Hepatic stellate cell (primary cell): ENCODE measurements at regions not wholly inside any gene's neighbourhood (a gene's known extent, or its start where the extent isn't known, plus 50 kb on each side); places are given as distances from the start of the nearest gene placed in this dataset.
"Not testable (repeated sequence)": the region's sequence is repeated elsewhere in the genome, so short reads cannot be mapped to it uniquely, and the experiment has no call there.

Experiments
- DNase-seq: peaks from one replicate; pipeline ENCODE4 v3.0.0; 2011; ENCODE audit warnings: low spot score

- DNase-seq: no peak
Observed at GRCh38 chr2:21792571-21792970, 668.8 kb downstream of the TDRD15 start.

- no peak for DNase-seq
Observed at GRCh38 chr2:21793461-21793860, 669.7 kb downstream of the TDRD15 start.

- DNase-seq: no peak
Observed at GRCh38 chr2:21794611-21795010, 670.8 kb downstream of the TDRD15 start.

GRCh38 chr2:21800356-21800755 lies 676.6 kb downstream of the TDRD15 start:
- DNase-seq: no peak

- DNase-seq: no peak
Observed at GRCh38 chr2:21803550-21803949, 679.8 kb downstream of the TDRD15 start.

GRCh38 chr2:21804151-21804550 lies 680.4 kb downstream of the TDRD15 start:
- no peak for DNase-seq

GRCh38 chr2:21811541-21811940 lies 687.8 kb downstream of the TDRD15 start:
- DNase-seq: no peak

- no peak for DNase-seq
Observed at GRCh38 chr2:21812766-21813165, 689.0 kb downstream of the TDRD15 start.

GRCh38 chr2:21814588-21815149 lies 690.9 kb downstream of the TDRD15 start:
- no peak for DNase-seq

GRCh38 chr2:21818212-21818795 lies 694.5 kb downstream of the TDRD15 start:
- DNase-seq: no peak

- peak; percentile 25 for DNase-seq
Observed at GRCh38 chr2:21819454-21819853, 695.7 kb downstream of the TDRD15 start.

GRCh38 chr2:21820271-21820670 lies 696.5 kb downstream of the TDRD15 start:
- DNase-seq: no peak

GRCh38 chr2:21821672-21822227 lies 698.0 kb downstream of the TDRD15 start:
- DNase-seq: no peak

GRCh38 chr2:21822505-21822904 lies 698.7 kb downstream of the TDRD15 start:
- DNase-seq: no peak

GRCh38 chr2:21833767-21834166 lies 710.0 kb downstream of the TDRD15 start:
- no peak for DNase-seq

- no peak for DNase-seq
Observed at GRCh38 chr2:21836261-21836660, 712.5 kb downstream of the TDRD15 start.

- DNase-seq: peak; percentile 2
Observed at GRCh38 chr2:21836719-21837118, 713.0 kb downstream of the TDRD15 start.

GRCh38 chr2:21837168-21837960 lies 713.6 kb downstream of the TDRD15 start:
- DNase-seq: peak; percentile 43

GRCh38 chr2:21841341-21841740 lies 717.6 kb downstream of the TDRD15 start:
- no peak for DNase-seq

- DNase-seq: not testable (repeated sequence)
Observed at GRCh38 chr2:21850367-21850766, 726.6 kb downstream of the TDRD15 start.

- DNase-seq: no peak
Observed at GRCh38 chr2:21854938-21855337, 731.2 kb downstream of the TDRD15 start.

- DNase-seq: no peak
Observed at GRCh38 chr2:21856708-21857107, 732.9 kb downstream of the TDRD15 start.

GRCh38 chr2:21860907-21861306 lies 737.1 kb downstream of the TDRD15 start:
- DNase-seq: no peak
